HG02973 (cell line): ENCODE measurements at regions not wholly inside any gene's neighbourhood (a gene's known extent, or its start where the extent isn't known, plus 50 kb on each side); places are given as distances from the start of the nearest gene placed in this dataset.

Source experiments
- ATAC-seq: cut with Tn5 transposase; IDR thresholded peaks from one replicate; pipeline ENCODE4 v1.9.1; 2021; ENCODE audit warnings: moderate library complexity; ENCODE audit not compliant: unreplicated experiment

DNA sequence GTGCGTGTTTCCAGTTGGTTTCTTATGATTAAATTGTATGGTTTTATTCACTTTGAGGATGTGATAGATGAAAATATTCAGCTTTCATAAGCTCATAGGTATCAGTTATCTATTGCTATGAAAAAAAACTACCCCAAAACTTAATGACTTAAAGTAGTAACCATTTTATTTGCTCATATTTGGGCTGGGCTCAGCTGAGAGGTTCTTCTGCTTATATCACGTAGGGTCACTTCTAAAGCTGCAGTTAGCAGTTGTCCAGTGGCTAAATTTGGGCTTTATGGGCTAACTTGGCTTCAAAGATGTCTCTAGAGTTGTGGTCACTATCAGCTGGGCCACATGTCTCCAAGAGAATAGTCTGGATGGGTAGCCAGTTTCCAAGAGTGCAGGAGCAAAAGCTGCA lies 206.4 kb upstream of the LYPLAL1 start:
- no peak for ATAC-seq

DNA sequence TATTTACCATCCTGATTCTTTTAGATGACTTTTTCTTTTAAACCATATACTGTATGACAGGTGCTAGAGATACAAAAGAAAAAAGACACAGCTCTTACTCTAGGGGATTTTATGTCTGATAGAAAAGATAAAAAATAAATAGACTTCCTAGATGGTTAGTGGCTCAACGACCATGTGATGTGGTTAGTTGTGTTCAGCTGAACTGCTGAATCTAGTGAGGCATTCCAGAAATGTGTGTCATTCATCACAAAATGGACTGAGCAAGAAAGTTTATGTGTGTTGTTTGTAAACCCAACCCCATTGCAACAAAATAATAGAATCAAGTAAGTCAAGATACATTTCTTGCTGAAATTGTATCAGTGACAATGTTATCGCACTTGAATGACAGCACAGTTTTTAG lies 205.8 kb upstream of the LYPLAL1 start:
- ATAC-seq, result no peak

DNA sequence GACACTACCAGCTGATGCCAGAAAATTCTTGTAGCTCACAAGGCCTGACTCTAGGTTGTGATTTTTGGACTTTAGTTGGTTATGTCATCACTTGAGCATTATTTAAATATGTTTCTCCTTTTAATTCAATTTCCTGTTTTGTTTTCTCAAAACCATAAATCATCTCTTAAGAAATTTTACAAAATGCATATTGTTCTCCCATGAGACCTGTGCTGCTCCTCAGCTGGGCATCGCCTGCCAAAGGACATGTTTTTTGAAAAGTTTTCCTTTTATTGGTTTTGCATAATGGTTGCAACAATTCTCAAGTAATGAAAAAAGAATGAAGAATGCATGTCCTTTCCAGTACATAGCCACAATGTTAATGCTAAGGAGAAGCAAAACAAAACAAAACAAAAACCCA lies 204.7 kb upstream of the LYPLAL1 start:
- ATAC-seq, result no peak

DNA sequence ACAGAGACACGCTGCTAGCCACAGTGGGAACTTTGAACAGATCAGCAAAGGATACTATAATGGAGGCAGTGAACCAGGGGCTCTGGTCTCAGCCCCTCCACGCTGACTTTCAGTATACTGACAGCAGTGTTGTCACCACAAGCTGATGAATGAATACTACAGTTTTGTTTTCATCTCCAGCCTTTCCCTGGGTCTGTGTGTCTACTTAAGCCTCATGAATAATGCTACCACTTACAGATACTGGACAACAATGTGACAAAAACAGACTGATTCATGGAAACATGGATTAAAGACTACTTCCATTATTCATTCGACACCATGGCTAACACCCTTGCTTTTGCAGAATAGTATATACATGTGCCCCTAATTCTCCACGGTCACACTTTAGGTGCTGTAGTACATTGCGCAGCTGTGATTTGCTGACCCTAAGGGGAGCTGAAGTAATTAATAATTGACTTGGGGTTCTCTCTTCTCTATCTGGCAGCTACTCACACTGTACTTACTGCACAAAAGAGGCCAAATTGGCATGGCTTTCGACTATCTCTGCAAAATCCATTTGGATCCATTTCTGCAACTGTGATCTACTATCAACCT lies 203.2 kb upstream of the LYPLAL1 start:
- ATAC-seq, result no peak

DNA sequence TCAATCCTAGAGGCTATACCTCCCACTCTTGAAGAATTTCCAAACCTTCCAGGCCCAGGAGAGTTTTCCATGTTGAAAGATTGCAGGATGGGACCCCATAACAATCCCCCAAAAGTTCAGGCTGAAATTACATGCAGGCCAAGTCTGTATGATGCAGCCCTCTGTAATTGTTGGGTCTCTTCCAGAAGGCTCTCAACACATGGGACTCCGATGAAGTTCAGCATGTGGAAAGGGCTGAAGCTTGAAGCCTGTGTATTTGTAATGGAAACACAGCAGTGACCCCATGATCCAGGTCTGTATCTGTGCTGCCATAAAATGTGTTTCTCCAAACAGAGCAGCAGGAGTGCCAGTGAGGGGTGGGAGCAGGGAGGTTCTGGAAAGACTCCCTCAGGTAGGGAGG lies 202.5 kb upstream of the LYPLAL1 start:
- no peak for ATAC-seq

DNA sequence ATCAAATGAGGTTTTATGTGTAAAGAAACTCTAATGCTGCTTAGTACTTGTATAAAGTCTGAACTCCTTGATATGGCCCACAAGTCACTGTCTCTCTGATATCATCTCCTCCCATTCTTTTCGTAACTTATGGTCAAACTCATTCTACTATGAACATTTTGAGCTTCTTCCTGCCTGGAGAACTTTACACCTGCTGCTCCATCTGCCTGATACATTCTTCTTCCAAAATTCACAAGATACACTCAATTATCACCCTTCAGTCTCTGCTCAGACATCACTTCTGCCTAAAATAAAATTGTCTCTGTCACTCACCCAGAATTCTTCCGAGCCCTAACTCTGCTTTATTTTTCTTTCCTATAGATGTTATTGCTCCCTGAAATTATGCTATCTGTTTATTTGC lies 192.8 kb upstream of the LYPLAL1 start:
- no peak for ATAC-seq

DNA sequence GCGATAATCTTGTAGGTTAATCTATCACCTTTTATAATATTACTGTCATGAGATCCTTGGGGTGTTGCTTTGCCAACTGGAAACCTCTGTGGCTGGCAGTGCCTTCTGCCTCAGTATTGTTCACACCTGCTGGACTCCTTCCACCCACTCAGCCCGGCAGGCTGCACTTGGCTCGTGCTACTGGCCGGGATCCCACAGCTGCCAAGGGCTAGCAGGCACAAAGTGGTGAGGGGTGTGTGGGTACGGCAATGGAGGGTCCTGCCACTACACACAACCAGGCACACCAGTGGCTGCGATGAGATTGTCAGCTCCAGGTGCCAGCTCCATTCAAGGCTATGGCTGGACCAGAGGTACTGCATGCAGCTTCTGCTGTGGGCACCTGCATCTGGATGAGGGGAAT lies 191.2 kb upstream of the LYPLAL1 start:
- ATAC-seq, result no peak

DNA sequence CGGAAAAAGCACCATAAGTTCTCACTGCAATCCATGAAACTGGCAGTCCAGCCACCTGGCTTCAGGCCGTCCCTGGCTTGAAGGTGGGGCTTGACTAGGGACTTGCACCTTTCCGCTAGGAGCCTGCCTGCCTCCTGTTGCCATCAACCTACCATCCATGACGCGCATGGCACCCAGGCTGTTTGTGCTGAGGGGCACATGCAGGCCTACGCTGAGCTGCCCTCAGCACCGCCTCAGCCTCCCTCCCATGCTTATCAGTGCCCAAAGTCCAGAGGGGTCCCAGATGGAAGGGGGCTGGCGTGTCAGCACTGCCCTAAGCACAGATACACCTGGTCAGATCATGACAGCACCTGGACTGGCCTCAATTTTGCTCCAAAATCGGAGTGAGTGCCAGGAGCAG lies 190.2 kb upstream of the LYPLAL1 start:
- no peak for ATAC-seq

DNA sequence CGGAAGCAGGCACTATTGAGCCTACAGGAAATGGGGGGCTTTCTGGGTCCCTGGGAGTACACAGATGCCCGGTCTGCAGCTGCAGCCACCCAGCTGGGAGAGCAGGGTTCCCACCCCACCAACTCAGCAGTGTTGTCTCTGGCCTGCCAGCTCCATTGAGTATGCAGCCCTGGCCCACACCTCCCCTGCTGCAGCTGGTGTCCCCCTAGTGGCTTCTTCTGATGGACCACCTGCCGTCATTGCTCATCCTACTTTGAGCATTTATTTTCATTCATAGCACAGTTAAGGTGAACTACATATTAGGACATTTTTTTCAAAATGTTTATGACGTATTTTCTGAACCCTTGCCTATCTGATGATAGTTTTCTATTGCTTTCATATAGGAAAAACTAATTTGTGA lies 189.8 kb upstream of the LYPLAL1 start:
- no peak for ATAC-seq

DNA sequence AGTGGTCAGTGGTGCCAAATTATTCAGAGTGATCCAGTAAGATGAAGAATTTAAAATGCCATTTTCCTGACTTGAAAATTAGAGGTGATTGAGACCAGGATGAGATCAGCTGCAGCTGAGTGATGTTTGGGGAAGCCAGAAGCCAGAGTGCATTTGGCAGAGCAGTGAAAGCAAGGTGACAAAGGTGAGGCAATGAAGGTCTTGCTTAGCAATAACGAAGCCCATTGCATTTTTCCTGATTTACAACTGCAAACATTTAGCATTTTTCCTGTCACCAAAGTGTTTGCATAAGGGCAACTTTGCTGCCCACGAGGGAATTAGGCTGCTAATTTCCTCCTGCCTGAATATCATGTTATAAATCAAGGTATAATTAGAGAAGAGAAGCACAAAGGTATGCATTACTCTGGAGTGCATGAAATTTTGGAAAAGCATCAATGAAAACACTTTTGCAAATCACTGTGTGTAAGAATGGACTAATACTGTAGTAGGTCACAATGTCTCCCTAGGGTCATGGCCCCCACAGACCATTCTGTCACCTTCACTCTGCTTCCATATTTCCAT lies 188.2 kb upstream of the LYPLAL1 start:
- no peak for ATAC-seq

DNA sequence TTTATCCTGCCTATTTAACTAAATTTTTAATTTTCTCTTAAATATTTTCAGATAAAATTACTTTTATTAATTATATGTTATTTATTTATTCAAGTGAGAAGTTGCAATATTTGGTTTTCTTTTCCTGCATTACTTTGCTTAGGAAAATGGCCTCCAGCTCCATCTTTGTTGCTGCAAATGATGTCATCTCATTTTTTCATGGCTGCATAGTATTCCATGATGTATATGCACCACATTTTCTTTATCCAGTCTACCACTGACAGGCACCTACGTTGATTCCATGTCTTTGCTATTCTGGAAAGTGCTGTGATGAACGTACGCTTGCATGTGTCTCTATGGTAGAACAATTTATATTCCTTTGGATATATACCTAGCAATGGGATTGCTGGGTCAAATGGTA lies 186.9 kb upstream of the LYPLAL1 start:
- no peak for ATAC-seq

DNA sequence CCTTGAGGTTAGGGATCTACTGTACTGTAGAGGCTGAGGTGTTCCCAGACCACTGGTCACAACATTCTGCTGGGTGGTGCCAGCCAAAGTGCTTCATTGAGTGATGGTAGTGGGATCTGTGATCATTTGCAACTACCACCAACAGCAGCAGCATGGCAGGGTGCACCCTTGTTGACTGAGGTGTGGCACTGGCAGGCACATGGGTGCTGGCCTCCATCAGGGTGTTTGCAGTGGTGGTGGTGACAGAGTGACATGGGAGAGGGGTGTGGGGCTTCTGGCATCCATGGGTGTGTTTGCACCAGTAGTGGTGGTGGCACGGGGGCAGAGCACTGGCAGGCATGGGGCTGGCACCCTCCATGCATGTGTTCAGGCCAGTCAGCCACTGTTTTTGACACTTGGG lies 183.7 kb upstream of the LYPLAL1 start:
- ATAC-seq, result no peak

DNA sequence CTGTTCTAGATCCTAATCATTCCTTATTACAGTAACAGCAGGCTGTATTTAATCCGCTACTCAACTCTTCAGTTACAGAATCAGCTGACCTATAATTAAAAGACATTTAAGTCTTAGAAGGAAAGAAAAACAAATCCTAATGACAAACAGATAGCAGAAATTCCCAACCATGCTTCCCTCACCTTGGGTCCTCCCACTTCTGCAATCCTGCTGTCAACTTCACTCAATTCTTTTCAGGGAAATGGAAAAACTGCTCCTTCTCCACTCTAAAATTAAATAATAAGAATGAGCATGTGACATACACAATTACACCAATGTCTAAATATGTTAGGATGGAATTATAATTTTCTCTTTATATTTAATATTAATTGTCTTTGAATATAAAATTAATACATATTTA lies 182.6 kb upstream of the LYPLAL1 start:
- no peak for ATAC-seq

DNA sequence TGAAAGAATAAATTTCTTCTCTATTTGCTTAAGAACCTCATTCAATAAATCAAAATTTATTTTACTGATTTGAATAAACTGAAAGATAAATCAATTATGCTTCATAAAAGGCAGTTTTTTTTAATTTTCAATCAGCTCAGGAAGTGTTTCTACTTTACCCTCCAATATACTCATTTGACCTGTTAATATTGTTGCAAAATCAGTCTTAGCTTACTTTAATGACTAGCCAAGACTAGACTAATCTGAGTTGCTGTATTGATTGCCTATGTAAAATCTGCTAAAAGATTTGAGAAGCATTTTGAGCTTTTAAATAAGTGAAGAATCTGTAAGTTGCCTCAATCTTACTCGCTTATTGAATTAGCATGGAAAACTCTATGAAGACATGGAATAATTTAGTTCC lies 179.1 kb upstream of the LYPLAL1 start:
- no peak for ATAC-seq

DNA sequence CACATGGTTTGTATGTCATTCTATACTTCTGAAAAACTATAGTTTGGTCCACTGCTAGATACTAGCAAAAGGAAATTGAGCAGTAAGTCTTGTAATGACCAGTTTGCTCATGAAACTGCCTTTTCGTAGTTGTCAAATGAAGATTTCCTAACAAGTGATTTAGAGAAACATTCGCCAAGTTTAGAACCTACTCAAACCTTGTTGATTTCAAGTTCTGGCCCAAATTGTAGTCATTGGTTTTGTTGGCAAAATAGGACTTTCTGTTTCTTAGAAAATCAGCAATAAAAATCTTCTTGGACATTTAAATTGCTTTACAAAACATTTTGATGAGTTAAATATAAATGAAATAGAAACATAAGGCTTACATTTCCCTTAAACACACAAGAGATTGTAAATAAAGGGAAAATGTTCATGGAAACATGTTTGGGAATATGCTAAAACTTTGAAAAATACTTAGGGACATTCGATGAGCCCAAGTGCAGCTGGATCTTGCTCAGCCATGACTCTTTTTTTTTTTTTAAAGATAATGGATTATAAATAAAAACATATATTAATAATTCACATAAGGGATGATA lies 178.5 kb upstream of the LYPLAL1 start:
- ATAC-seq, result no peak

DNA sequence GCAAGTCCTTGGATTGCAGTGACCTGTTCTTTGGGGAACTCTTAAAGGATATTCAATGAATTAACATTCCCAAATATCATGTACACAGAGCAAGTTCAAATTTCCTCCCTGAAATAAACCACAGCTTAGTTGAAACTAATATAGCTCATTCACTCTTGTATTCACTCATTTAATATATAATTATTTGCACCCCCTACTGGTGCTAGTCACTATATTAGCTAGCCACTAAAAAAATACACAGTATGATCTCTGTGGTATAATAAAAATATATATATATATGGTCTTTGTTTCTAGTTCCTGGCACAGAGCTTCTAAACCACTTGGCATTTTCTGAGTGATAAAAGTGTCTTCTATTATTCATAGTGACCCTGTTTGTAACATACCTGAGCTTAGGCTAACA lies 177.3 kb upstream of the LYPLAL1 start:
- ATAC-seq, result no peak

DNA sequence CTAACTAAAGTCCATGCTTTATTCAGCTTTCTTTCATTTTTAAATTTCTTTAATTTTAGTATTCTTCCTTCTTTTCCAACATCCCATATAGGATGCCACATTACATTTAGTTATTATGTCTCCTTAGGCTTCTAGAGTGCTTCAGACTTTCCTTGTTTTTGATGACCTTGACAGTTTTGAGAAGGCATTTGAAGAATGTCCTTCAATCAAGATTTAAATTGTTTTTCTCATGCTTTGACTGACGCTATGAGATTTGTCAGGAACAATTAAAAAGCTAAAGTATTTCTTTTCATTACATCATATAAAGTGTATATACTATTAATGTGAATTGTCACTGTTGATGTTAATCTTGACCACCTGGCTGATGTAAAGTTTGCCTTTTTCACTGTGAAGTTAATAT lies 173.7 kb upstream of the LYPLAL1 start:
- no peak for ATAC-seq

DNA sequence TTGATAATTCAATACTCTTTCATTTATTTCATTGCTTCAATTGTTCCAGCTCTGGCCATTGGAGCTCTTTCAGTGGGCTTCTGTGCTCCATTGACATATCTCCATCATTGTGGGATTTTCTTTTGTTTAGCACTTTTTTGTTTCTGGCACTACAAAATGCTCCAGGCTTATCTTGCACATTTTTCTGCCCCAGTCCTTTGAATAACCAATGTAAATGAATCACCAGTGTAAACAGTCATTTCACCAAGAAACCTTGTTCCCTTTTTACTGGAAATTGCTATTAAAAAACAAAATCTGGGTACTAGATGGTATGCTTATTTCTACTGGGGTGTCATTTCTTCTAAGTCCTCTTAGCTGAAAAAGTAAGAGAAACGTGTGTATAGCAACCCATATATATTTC lies 173.0 kb upstream of the LYPLAL1 start:
- no peak for ATAC-seq

DNA sequence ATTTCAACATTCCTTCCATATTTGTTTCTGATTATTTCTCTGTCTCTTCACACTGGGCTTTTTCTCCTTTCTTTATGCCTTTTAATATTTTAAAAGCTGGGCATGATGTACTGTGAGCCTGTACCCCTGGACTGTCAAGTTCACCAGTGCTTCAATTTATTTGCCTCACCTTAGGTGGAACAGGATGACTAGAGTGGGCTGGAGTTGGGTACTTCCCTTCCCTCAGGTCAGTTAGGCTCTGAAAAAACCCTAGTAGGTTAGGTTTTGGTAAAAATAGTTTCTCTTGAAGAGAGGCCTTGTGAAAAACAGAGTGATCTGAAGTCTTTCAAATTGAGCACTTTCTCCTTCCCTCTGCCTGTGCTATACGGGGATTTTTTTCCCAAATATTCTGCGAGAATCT lies 163.0 kb upstream of the LYPLAL1 start:
- no peak for ATAC-seq

DNA sequence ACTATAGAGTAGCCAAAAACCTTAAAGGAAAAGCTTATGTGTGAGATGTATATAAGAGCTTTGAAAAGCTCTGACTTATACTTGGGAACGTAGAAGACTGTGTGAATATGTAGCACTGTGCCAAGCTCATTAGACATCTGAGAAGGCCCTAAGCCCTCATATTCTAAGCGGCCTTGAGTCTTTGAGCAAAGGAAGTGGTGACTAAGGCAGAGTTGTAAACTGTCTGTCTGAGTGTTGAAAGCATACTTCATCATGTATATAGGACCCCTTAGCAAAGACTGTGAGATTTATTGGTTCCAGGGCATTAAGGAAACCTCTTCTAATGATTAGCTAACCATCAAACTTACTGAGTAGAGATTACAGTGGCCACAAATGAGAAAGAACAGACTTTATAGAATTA lies 153.3 kb upstream of the LYPLAL1 start:
- ATAC-seq, result no peak

DNA sequence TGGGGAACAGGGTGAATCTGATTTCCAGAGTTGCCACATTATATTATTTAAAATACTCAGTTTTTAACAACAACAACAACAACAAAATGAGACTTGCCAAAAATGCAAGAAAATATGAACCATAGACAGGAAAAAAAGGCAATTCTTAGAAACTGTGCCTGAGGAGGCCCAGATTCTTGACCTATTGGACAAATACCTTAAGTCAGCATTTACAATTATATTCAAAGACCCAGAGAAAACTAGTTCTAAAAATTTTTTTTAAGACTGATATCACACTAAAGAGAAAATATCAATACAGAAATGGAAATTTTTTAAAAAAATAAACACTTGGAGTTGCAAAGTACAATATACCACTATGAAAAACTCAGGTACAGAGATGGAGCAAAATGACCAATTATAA lies 152.8 kb upstream of the LYPLAL1 start:
- no peak for ATAC-seq

DNA sequence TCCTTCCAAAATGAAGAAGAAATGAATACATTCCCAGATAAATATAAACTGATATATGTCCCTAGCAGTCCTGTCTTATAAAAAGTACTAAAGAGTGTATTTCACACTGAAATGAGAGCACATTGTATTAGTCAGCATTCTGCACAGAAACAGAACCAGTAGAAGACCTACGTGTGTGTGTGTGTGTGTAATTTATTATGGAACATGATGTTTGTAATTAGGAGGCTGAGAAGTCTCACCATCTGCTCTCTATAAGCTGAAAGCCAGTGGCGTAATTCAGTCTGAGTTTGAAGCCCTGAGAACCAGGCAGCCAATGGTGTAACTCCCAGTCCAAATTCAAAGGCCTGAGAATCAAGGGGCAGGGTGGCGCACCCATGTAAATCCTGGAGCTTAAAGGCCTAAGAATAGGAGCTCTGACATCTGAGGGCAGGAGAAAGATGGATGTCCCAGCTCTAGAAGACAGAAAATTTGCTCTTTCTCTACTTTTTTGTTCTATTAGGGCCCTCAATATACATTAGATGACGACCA lies 146.5 kb upstream of the LYPLAL1 start:
- ATAC-seq, result no peak

DNA sequence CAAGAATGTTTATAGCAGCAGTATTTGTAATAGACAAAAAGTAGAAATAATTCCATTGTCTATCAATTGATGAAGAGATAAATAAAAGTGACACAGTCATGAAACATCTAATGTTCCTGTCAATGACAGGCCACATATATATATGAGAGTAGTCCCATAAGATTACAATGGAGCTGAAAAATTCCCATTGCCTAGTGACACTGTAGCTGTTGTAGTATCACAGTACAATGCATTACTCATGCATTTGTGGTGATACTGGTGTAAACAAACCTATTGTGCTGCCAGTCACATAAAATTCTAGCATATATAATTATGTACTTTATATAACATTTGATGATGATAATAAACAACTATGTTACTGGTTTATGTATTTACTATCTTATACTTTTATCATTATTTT lies 141.9 kb upstream of the LYPLAL1 start:
- no peak for ATAC-seq
